K562 (cell line): ENCODE measurements at regions not wholly inside any gene's neighbourhood (a gene's known extent, or its start where the extent isn't known, plus 50 kb on each side); places are given as distances from the start of the nearest gene placed in this dataset.

Source experiments
- ATAC-seq: fragments of 200-7000 bp; cut with Tn5 transposase; 3 replicates; pipeline ENCODE4 v1.9.1; 2020; ENCODE audit warnings: moderate library complexity
- BruUV-seq: library from RNA; stranded (reverse); fragments of 400-500 nt; replicated peaks from 2 replicates; lab custom pipeline; 2021; lab: Mats Ljungman, UMichigan
- CTCF ChIA-PET: fragments of 300-600 bp; formaldehyde crosslinking; extraction: SDS; loops from one replicate; lab custom pipeline; 2021; ENCODE audit warnings: low intra/inter-chr PET ratio; lab: Yijun Ruan, JAX
- POLR2A ChIA-PET: fragments of 300-600, 350-650 bp; sonication (Branson Sonifier 250); formaldehyde crosslinking; extraction: SDS; loops from one replicate; lab custom pipeline; 2021; ENCODE audit warnings: antibody characterized with exemption, inconsistent platforms; lab: Yijun Ruan, JAX
- DNase-seq, 4 experiments: peaks; one replicate each; pipeline versions ENCODE4 v3.0.0 to v3.0.0-alpha.2; 2011 to 2018; ENCODE audit warnings: low spot score in 3 of 4, mixed read lengths in 3 of 4; ENCODE audit errors: extremely low read depth in 1 of 4
- FAIRE-seq: peaks from 2 replicates; lab custom pipeline; 2011; peaks lifted over from hg19 to GRCh38; lab: Jason Lieb, UNC
- H2AFZ ChIP-seq: 2 replicates; pipeline ENCODE4 v1.6.0; 2011; ENCODE audit warnings: low read depth, low read length, control low read depth, inconsistent platforms
- H3K27ac ChIP-seq: fragments of 200-600 bp; 3 replicates; pipeline ENCODE4 v1.8.0; 2011; ENCODE audit warnings: low read depth, mild to moderate bottlenecking, control low read depth, inconsistent platforms, low read length, moderate library complexity, mixed read lengths; ENCODE audit errors: extremely low read depth
- H3K27me3 ChIP-seq, 2 experiments: fragments of 300-600 bp in 1 of 2; 2 replicates in 1 of 2; 3 replicates in 1 of 2; pipeline versions ENCODE4 v1.6.0 to v1.8.0; 2011; ENCODE audit warnings: inconsistent platforms in 2 of 2, low read length in 2 of 2, mild to moderate bottlenecking in 1 of 2, mixed read lengths in 1 of 2, moderate library complexity in 1 of 2; ENCODE audit not compliant: control insufficient read depth in 2 of 2, insufficient read depth in 2 of 2
- H3K36me3 ChIP-seq: fragments of 300-600 bp; 3 replicates; pipeline ENCODE4 v1.8.0; 2011; ENCODE audit warnings: mild to moderate bottlenecking, low read length, inconsistent platforms; ENCODE audit not compliant: control insufficient read depth, insufficient read depth
- H3K4me1 ChIP-seq, 2 experiments: fragments of 200-600 bp in 1 of 2; replicated peaks in 1 of 2; 2 replicates in 1 of 2; 3 replicates in 1 of 2; pipeline versions ENCODE4 v1.5.1 to v1.8.0; 2011; ENCODE audit warnings: inconsistent platforms in 2 of 2, low read length in 2 of 2, mild to moderate bottlenecking in 1 of 2, mixed read lengths in 1 of 2, moderate library complexity in 1 of 2; ENCODE audit not compliant: control insufficient read depth in 2 of 2, insufficient read depth in 2 of 2
- H3K4me2 ChIP-seq: 2 replicates; pipeline ENCODE4 v1.6.1; 2011; ENCODE audit warnings: low read length, control low read depth, inconsistent platforms, mixed read lengths; ENCODE audit not compliant: insufficient read depth
- H3K4me3 ChIP-seq: fragments of 200-600 bp; sonication (generic), shearing (Covaris generic); 2 replicates; pipeline ENCODE4 v1.5.1; 2016; ENCODE audit warnings: control low read depth, inconsistent platforms
- H3K79me2 ChIP-seq: fragments of 200-600 bp; 3 replicates; pipeline ENCODE4 v1.8.0; 2011; ENCODE audit warnings: low read length, inconsistent platforms; ENCODE audit not compliant: control insufficient read depth, insufficient read depth
- H3K9ac ChIP-seq, 2 experiments: 2 replicates each; pipeline versions ENCODE4 v1.6.0 to v1.6.1; 2011; ENCODE audit warnings: low read depth in 2 of 2, low read length in 2 of 2, control low read depth in 1 of 2, inconsistent platforms in 1 of 2, mild to moderate bottlenecking in 1 of 2, mixed read lengths in 1 of 2; ENCODE audit not compliant: insufficient read depth in 1 of 2
- H3K9me1 ChIP-seq: one replicate; pipeline ENCODE4 v1.6.0; 2011; ENCODE audit warnings: inconsistent platforms, mild to moderate bottlenecking, low read length, moderate library complexity; ENCODE audit not compliant: control insufficient read depth, insufficient read depth
- H3K9me3 ChIP-seq: replicated peaks from 2 replicates; pipeline ENCODE4 v1.5.1; 2011; ENCODE audit warnings: low read depth, low read length, inconsistent platforms; ENCODE audit not compliant: control insufficient read depth, insufficient read depth
- H4K20me1 ChIP-seq: replicated peaks from 2 replicates; pipeline ENCODE4 v1.6.1; 2011; ENCODE audit warnings: low read length, inconsistent platforms, mixed read lengths; ENCODE audit not compliant: control insufficient read depth, insufficient read depth
- BRD4 ChIP-seq: fragments of 200-600 bp; sonication (generic); IDR thresholded peaks from 2 replicates; pipeline ENCODE4 v1.6.1; 2017; ENCODE audit warnings: inconsistent platforms
- GTF2F1 ChIP-seq: IDR thresholded peaks from 2 replicates; pipeline ENCODE4 v1.6.1; 2011; ENCODE audit warnings: low read depth, low read length, improper control_type of control experiment
- HOMEZ ChIP-seq: fragments of 250-450 bp; sonication (Bioruptor Pico); IDR thresholded peaks from 2 replicates; pipeline ENCODE4 v1.4.0; 2020; ENCODE audit warnings: mild to moderate bottlenecking, moderate library complexity
- KAT8 ChIP-seq: fragments of 450-650 bp; IDR thresholded peaks from 2 replicates; pipeline ENCODE4 v1.6.1; 2016; ENCODE audit warnings: low read depth, mild to moderate bottlenecking
- MAZ ChIP-seq, 2 experiments: fragments of 450-650 bp in 1 of 2; sonication (generic) in 1 of 2; formaldehyde crosslinking; IDR thresholded peaks in 1 of 2; conservative IDR thresholded peaks in 1 of 2; 2 replicates each; pipeline versions ENCODE4 v1.4.0 to v1.5.0; 2020; ENCODE audit warnings: mild to moderate bottlenecking in 1 of 2, missing genetic modification reagents in 1 of 2
- MCM5 ChIP-seq: fragments of 450-650 bp; IDR thresholded peaks from 2 replicates; pipeline ENCODE4 v1.6.1; 2016; ENCODE audit warnings: low read depth
- MED1 ChIP-seq: sonication (generic); formaldehyde crosslinking; IDR thresholded peaks from 2 replicates; pipeline ENCODE4 v1.8.1; 2023; ENCODE audit warnings: missing genetic modification reagents, borderline replicate concordance
- MEIS2 ChIP-seq: fragments of 450-650 bp; IDR thresholded peaks from 2 replicates; pipeline ENCODE4 v1.6.1; 2014; ENCODE audit warnings: mild to moderate bottlenecking; ENCODE audit not compliant: partially characterized antibody
- NFRKB ChIP-seq: fragments of 450-650 bp; IDR thresholded peaks from 2 replicates; pipeline ENCODE4 v1.6.1; 2016; ENCODE audit warnings: low read depth
- SMC3 ChIP-seq: conservative IDR thresholded peaks from 2 replicates; pipeline ENCODE4 v1.6.1; 2011; ENCODE audit warnings: low read depth, low read length, improper control_type of control experiment; ENCODE audit not compliant: insufficient read depth
- ZBTB1 ChIP-seq: sonication (generic); formaldehyde crosslinking; IDR thresholded peaks from 2 replicates; pipeline ENCODE4 v1.8.1; 2023; ENCODE audit warnings: missing genetic modification reagents, low read depth, mild to moderate bottlenecking, borderline replicate concordance
- ZNF12 ChIP-seq: sonication (generic); formaldehyde crosslinking; IDR thresholded peaks from 2 replicates; pipeline ENCODE4 v1.4.0; 2020; ENCODE audit warnings: mild to moderate bottlenecking, missing genetic modification reagents
- ZNF347 ChIP-seq: fragments of 450-650 bp; formaldehyde crosslinking; IDR thresholded peaks from 2 replicates; pipeline ENCODE4 v1.4.0; 2020; ENCODE audit warnings: low read depth, mild to moderate bottlenecking, moderate library complexity
- WGBS: fragments of 100-300 bp; shearing (Covaris generic); methylation state at CpG from one replicate; pipeline ENCODE4 v1.1.6; 2016; ENCODE audit warnings: low coverage, mixed read lengths; ENCODE audit not compliant: insufficient coverage; ENCODE audit errors: missing lambda C conversion rate; 5-methylcytosine and 5-hydroxymethylcytosine counted together
- in situ Hi-C: fragments of 300-500 bp; cut with MboI; formaldehyde crosslinking; loops from 4 replicates; pipeline ENCODE4 v1.15.0; 2018; ENCODE audit warnings: inconsistent platforms, mixed read lengths
- intact Hi-C: fragments of 100-400 bp; cut with micrococcal nuclease; formaldehyde crosslinking; loops from 2 replicates; pipeline ENCODE4 v1.14.2; 2022

GRCh38 chr15:37550360-37551024 lies 383.9 kb upstream of the TMCO5A start:
- no peak for FAIRE-seq
- no peak overlapping the region for H3K27ac ChIP-seq
- H3K79me2 ChIP-seq: no peaks in the 10 kb centered on the region
- H3K9ac ChIP-seq: no peak overlapping the region
- CTCF ChIA-PET: no interaction called here
- TF ChIP-seq NFRKB (no peak), MCM5 (no peak), SMC3 (no peak), KAT8 (no peak), BRD4 (no peak), ZBTB1 (CRISPR knock-in tag) (no peak), ZNF12 (CRISPR knock-in tag) (no peak)
- TF ChIP-seq, all 486 proteins: peak for 0
- no peaks in the 10 kb centered on the region for H3K9me3 ChIP-seq
- H3K9me1 ChIP-seq: no peaks in the 10 kb centered on the region
- DNase-seq (no peak), ATAC-seq (no peak)
- no peaks in the 10 kb centered on the region for H3K36me3 ChIP-seq
- no peak overlapping the region for H3K4me2 ChIP-seq
- in situ Hi-C loops (no loop called here), intact Hi-C loops (no loop called here)
- no TSS peak for BruUV-seq
- 0% methylated on average over 14 of the region's 17 CpGs for WGBS
- H3K27me3 ChIP-seq: no peaks in the 10 kb centered on the region
- POLR2A ChIA-PET: no interaction called here
- H2AFZ ChIP-seq: no peak overlapping the region
- H3K4me1 ChIP-seq: no peaks in the 10 kb centered on the region
- H3K4me3 ChIP-seq: no peak overlapping the region
- H4K20me1 ChIP-seq: no peaks in the 10 kb centered on the region

GRCh38 chr15:37572401-37572800 lies 362.0 kb upstream of the TMCO5A start:
- Histone ChIP-seq H3K79me2 (no peaks in the 10 kb centered on the region), H2AFZ (no peak overlapping the region), H3K9me3 (no peaks in the 10 kb centered on the region), H3K4me2 (no peak overlapping the region), H3K27me3 (no peaks in the 10 kb centered on the region), H4K20me1 (no peaks in the 10 kb centered on the region), H3K4me3 (no peak overlapping the region), H3K9me1 (no peaks in the 10 kb centered on the region), H3K4me1 (no peaks in the 10 kb centered on the region), H3K27ac (no peak overlapping the region), H3K9ac (no peak overlapping the region), H3K36me3 (no peaks in the 10 kb centered on the region)
- ChIA-PET CTCF (no interaction called here), POLR2A (no interaction called here)
- WGBS: 0% methylated on average over 2 of the region's 2 CpGs
- ATAC-seq (no peak), DNase-seq (no peak), FAIRE-seq (no peak)
- in situ Hi-C loops: no loop called here
- intact Hi-C loops: no loop called here
- no TSS peak for BruUV-seq
- no peak for TF ChIP-seq GTF2F1
- no peak for TF ChIP-seq MEIS2
- no peak for TF ChIP-seq MED1 (CRISPR knock-in tag)
- no peak for TF ChIP-seq ZBTB1 (CRISPR knock-in tag)
- no peak for TF ChIP-seq HOMEZ (CRISPR knock-in tag)
- no peak for TF ChIP-seq ZNF347
- TF ChIP-seq MAZ (CRISPR knock-in tag; conservative IDR thresholded peaks at IDR 0.05 in 1 of 2, IDR thresholded peaks at IDR 0.05 in 1 of 2): no peak
